Glutamatergic neuron (in vitro differentiated cells): ENCODE measurements at regions not wholly inside any gene's neighbourhood (a gene's known extent, or its start where the extent isn't known, plus 50 kb on each side); places are given as distances from the start of the nearest gene placed in this dataset.
"Not testable (repeated sequence)": the region's sequence is repeated elsewhere in the genome, so short reads cannot be mapped to it uniquely, and the experiment has no call there.

Experiments
- DNase-seq: peaks from one replicate; pipeline ENCODE4 v3.0.0; 2022
- H3K27ac Mint-ChIP-seq: one replicate; pipeline ENCODE4 v1.8.0; 2020; ENCODE audit warnings: mild to moderate bottlenecking, mixed read lengths, inconsistent platforms; ENCODE audit not compliant: unreplicated experiment
- H3K27me3 Mint-ChIP-seq: one replicate; pipeline ENCODE4 v1.8.0; 2020; ENCODE audit warnings: mild to moderate bottlenecking, moderate library complexity, mixed read lengths, inconsistent platforms; ENCODE audit not compliant: unreplicated experiment
- H3K36me3 Mint-ChIP-seq: one replicate; pipeline ENCODE4 v1.8.0; 2020; ENCODE audit warnings: mild to moderate bottlenecking, mixed read lengths, inconsistent platforms; ENCODE audit not compliant: unreplicated experiment
- H3K4me1 Mint-ChIP-seq: one replicate; pipeline ENCODE4 v1.8.0; 2020; ENCODE audit warnings: mild to moderate bottlenecking, low read depth, mixed read lengths, inconsistent platforms; ENCODE audit not compliant: unreplicated experiment
- H3K4me3 Mint-ChIP-seq: one replicate; pipeline ENCODE4 v1.8.0; 2020; ENCODE audit warnings: mild to moderate bottlenecking, mixed read lengths, inconsistent platforms; ENCODE audit not compliant: unreplicated experiment
- H3K9me3 Mint-ChIP-seq: one replicate; pipeline ENCODE4 v1.8.0; 2020; ENCODE audit warnings: mild to moderate bottlenecking, moderate library complexity, mixed read lengths, inconsistent platforms; ENCODE audit not compliant: unreplicated experiment
- TF ChIP-seq, protein P1 (sequence below): fragments of 200-600 bp; sonication (generic); IDR thresholded peaks from one replicate; pipeline ENCODE4 v1.5.0; 2021; ENCODE audit not compliant: partially characterized antibody, unreplicated experiment

- H3K4me3 Mint-ChIP-seq, result no peak overlapping the region
- no peak for DNase-seq
- H3K36me3 Mint-ChIP-seq, result no peaks in the 10 kb centered on the region
- no peaks in the 10 kb centered on the region for H3K9me3 Mint-ChIP-seq
- no peaks in the 10 kb centered on the region for H3K4me1 Mint-ChIP-seq
- peaks cover 5% of the 10 kb centered on the region for H3K27me3 Mint-ChIP-seq
- H3K27ac Mint-ChIP-seq, result no peak overlapping the region
- TF ChIP-seq, protein P1, sequence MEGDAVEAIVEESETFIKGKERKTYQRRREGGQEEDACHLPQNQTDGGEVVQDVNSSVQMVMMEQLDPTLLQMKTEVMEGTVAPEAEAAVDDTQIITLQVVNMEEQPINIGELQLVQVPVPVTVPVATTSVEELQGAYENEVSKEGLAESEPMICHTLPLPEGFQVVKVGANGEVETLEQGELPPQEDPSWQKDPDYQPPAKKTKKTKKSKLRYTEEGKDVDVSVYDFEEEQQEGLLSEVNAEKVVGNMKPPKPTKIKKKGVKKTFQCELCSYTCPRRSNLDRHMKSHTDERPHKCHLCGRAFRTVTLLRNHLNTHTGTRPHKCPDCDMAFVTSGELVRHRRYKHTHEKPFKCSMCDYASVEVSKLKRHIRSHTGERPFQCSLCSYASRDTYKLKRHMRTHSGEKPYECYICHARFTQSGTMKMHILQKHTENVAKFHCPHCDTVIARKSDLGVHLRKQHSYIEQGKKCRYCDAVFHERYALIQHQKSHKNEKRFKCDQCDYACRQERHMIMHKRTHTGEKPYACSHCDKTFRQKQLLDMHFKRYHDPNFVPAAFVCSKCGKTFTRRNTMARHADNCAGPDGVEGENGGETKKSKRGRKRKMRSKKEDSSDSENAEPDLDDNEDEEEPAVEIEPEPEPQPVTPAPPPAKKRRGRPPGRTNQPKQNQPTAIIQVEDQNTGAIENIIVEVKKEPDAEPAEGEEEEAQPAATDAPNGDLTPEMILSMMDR, result no peak
These were observed 63.5 kb downstream of the SPATA31D1 start for GRCh38 chr9:82052081-82052480.

- Mint-ChIP-seq H3K27ac (no peak overlapping the region), H3K4me3 (no peak overlapping the region), H3K36me3 (no peaks in the 10 kb centered on the region), H3K4me1 (no peaks in the 10 kb centered on the region), H3K9me3 (no peaks in the 10 kb centered on the region), H3K27me3 (peaks cover 6% of the 10 kb centered on the region)
- DNase-seq, result no peak
- TF ChIP-seq, protein P1, result no peak
These were observed 65.9 kb downstream of the SPATA31D1 start for GRCh38 chr9:82054264-82055015.

GRCh38 chr9:82057805-82058204, 69.2 kb downstream of the SPATA31D1 start:
- Mint-ChIP-seq H3K27me3 (peaks cover 12% of the 10 kb centered on the region), H3K9me3 (peaks cover 3% of the 10 kb centered on the region), H3K36me3 (peaks cover 6% of the 10 kb centered on the region), H3K27ac (no peak overlapping the region), H3K4me1 (no peaks in the 10 kb centered on the region), H3K4me3 (no peak overlapping the region)
- TF ChIP-seq, protein P1, result no peak
- DNase-seq, result no peak

DNA sequence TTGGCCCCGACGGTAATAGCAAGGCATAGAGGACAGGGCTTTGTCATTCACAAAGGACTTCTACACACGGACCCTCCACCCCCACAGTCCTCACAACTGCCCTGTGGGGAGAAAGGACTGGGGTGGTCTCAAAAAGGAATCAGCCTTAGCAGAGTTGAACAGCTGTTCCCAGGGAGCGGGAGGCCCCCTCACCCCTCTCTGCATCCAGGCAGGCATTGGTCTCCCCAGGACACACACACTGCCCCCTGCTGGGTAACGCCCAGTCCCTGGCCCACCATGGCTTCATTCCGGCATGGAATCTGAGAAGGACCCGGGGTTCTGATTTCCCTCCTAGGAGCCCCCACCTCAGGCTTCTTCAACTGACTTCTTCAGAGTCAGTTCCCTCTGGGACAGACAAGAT, 73.2 kb downstream of the SPATA31D1 start:
- H3K27ac Mint-ChIP-seq, H3K36me3 Mint-ChIP-seq, H3K9me3 Mint-ChIP-seq, H3K4me3 Mint-ChIP-seq, H3K4me1 Mint-ChIP-seq, H3K27me3 Mint-ChIP-seq, DNase-seq: not testable (repeated sequence)

- Mint-ChIP-seq H3K27ac (no peak overlapping the region), H3K4me1 (no peaks in the 10 kb centered on the region), H3K4me3 (no peak overlapping the region), H3K27me3 (peaks cover 8% of the 10 kb centered on the region), H3K9me3 (peaks cover 3% of the 10 kb centered on the region), H3K36me3 (peaks cover 6% of the 10 kb centered on the region)
- TF ChIP-seq, protein P1, result no peak
- DNase-seq, result no peak
These were observed 73.7 kb downstream of the SPATA31D1 start for GRCh38 chr9:82062245-82062644.
